ENCODE measurements at regions not wholly inside any gene's neighbourhood (a gene's known extent, or its start where the extent isn't known, plus 50 kb on each side); places are given as distances from the start of the nearest gene placed in this dataset.

DNA sequence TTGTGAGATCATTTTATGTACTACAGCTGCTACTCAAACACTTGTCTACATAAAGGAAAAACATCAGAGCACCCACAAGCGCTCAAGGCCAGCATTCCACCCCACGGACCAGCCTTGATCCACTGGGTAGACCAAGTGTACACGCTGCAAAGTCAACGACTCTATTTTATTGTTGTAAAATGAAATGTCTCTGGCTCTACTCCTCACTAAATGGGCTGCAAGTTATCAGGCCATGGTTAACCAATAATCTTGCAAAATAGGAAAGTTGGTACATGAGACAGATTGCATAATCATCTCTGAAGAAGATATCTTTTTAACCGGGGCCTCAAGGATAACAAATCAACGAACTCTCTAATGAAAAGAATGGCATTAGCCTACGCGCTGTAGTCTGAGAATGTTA is 69.9 kb upstream of the FOXN3 start:
- DNase-seq (no peak), ATAC-seq (ENCODE audit: low read depth in 2 of 2) (no peak)
- Mint-ChIP-seq H3K9me3 (peaks cover 0 to 1% (median 0%) of the 10 kb centered on the region in 7 donors), H3K36me3 (peaks cover 27% of the 10 kb centered on the region), H3K4me3 (no peak overlapping the region), H3K27me3 (no peaks in the 10 kb centered on the region), H3K4me1 (peaks cover 18 to 41% (median 33%) of the 10 kb centered on the region in 4 donors), H3K27ac (peak overlapping the region in 1 of 3 donors; percentile 47)
- peaks cover 18% of the 10 kb centered on the region for H3K36me3 ChIP-seq (ENCODE audit: control insufficient read depth, insufficient read depth, low read length)
- no peaks in the 10 kb centered on the region for H3K27me3 ChIP-seq (ENCODE audit: control insufficient read depth, insufficient read depth, low read length)
- no peak overlapping the region for H3K27ac ChIP-seq (ENCODE audit: insufficient read depth, low read length, poor library complexity, severe bottlenecking)
- no peaks in the 10 kb centered on the region for H3K4me1 ChIP-seq (ENCODE audit: control insufficient read depth, insufficient read depth, low read length, poor library complexity, severe bottlenecking)
- no peak overlapping the region for H3K4me3 ChIP-seq (ENCODE audit: low read depth, low read length)
- no peaks in the 10 kb centered on the region for H3K9me3 ChIP-seq (ENCODE audit: control insufficient read depth in 2 of 2, low read length in 2 of 2)

DNA sequence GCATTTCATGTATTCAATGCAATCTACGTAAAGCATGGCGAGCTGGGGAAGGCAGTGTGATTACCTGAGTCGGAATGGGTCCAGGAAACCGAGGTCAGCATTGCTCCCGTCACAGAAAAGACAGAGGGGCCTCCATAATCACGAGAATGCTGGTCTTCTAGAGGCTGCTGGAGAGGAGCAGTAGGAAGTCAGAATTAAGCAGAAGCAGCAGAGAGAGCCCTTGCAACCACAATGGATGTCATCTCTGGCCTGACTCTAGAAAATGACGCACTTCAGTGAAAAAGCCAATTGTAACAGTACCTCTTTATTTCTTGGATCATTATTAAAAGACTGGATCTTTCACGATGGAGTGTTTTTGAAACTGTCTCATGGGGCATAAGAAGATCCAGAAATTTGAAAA is 69.5 kb upstream of the FOXN3 start:
- Mint-ChIP-seq H3K27me3 (no peaks in the 10 kb centered on the region), H3K36me3 (peaks cover 29% of the 10 kb centered on the region), H3K9me3 (peaks cover 0 to 1% (median 0%) of the 10 kb centered on the region in 7 donors), H3K4me3 (no peak overlapping the region), H3K4me1 (peaks cover 18 to 43% (median 35%) of the 10 kb centered on the region in 4 donors), H3K27ac (peak overlapping the region in 2 of 3 donors; percentile 47 to 88)
- Histone ChIP-seq H3K36me3 (ENCODE audit: control insufficient read depth, insufficient read depth, low read length) (peaks cover 23% of the 10 kb centered on the region), H3K4me3 (ENCODE audit: low read depth, low read length) (no peak overlapping the region), H3K4me1 (ENCODE audit: control insufficient read depth, insufficient read depth, low read length, poor library complexity, severe bottlenecking) (no peaks in the 10 kb centered on the region), H3K27me3 (ENCODE audit: control insufficient read depth, insufficient read depth, low read length) (no peaks in the 10 kb centered on the region), H3K9me3 (ENCODE audit: control insufficient read depth in 2 of 2, low read length in 2 of 2) (no peaks in the 10 kb centered on the region), H3K27ac (ENCODE audit: insufficient read depth, low read length, poor library complexity, severe bottlenecking) (no peak overlapping the region)
- ATAC-seq (ENCODE audit: low read depth in 2 of 2) = no peak
- no peak for DNase-seq

DNA sequence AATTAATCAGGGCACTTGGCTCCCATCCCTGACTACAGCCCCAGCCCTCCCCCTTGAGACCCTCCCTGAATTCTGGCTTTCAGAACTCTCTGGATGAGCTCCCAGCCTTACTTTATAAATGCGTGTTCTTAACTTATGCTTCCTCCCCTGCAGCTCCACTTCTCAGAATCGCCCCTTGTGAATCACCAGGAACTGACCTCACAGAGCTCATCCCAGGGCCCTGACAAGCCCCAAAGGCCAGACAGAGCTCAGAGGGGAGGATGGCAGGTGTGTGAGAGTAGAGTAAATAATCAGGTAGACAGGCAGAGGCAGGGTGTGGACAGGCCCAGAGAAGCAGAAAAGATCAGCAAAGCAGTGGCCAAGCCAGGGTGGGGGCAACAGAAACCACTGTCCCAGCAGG is 68.2 kb upstream of the FOXN3 start:
- peaks cover 14 to 37% (median 34%) of the 10 kb centered on the region in 4 donors for H3K4me1 Mint-ChIP-seq
- H3K9me3 ChIP-seq (ENCODE audit: control insufficient read depth in 2 of 2, low read length in 2 of 2) = no peaks in the 10 kb centered on the region
- H3K4me1 ChIP-seq (ENCODE audit: control insufficient read depth, insufficient read depth, low read length, poor library complexity, severe bottlenecking) = no peaks in the 10 kb centered on the region
- peak overlapping the region in 1 of 3 donors; percentile 2 for H3K27ac Mint-ChIP-seq
- H3K36me3 ChIP-seq (ENCODE audit: control insufficient read depth, insufficient read depth, low read length) = peaks cover 21% of the 10 kb centered on the region
- no peaks in the 10 kb centered on the region for H3K27me3 ChIP-seq (ENCODE audit: control insufficient read depth, insufficient read depth, low read length)
- no peaks in the 10 kb centered on the region for H3K27me3 Mint-ChIP-seq
- H3K9me3 Mint-ChIP-seq = peaks cover 0 to 1% (median 0%) of the 10 kb centered on the region in 7 donors
- H3K4me3 ChIP-seq (ENCODE audit: low read depth, low read length) = no peak overlapping the region
- H3K36me3 Mint-ChIP-seq = peaks cover 33% of the 10 kb centered on the region
- DNase-seq (peak in 1 of 3 donors; percentile 34), ATAC-seq (ENCODE audit: low read depth in 2 of 2) (no peak)
- no peak overlapping the region for H3K4me3 Mint-ChIP-seq
- H3K27ac ChIP-seq (ENCODE audit: insufficient read depth, low read length, poor library complexity, severe bottlenecking) = no peak overlapping the region

DNA sequence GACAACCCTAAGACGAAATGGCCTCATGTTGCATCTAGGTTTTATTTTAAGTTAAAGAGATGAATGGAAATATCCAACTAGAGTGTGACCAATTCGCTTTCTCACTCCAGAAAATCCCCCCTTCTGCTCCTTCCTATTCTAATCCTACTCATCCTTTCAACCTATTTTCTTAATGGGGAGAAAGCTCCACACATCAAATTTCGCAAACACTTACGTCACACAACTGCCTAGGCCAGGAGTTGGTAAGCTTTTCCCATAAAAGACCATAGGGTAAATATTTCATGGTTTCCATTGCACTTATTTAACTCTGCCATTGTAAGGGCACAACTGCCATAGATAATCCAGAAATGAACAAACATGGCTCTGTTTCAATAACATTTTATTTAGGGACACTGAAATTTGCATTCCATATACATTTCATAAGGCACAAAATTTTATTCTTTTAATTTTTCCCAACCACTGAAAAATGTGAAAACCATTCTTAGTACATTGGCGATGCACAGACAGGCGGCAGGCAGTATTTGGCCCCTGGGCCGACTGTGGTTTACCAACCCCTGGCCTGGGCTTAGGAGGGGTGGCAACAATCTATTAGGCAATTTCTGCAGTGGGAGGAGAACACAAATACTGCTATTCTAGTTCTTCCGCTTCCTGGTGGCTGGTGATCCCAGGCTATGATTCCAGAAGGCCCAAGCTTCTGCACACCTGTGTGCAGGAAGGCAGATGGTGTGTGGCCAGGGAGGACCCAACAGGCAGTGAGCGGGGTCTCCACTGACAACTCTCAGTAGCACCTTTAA is 67.2 kb upstream of the FOXN3 start:
- Histone ChIP-seq H3K27me3 (ENCODE audit: control insufficient read depth, insufficient read depth, low read length) (no peaks in the 10 kb centered on the region), H3K36me3 (ENCODE audit: control insufficient read depth, insufficient read depth, low read length) (peaks cover 17% of the 10 kb centered on the region), H3K4me3 (ENCODE audit: low read depth, low read length) (no peak overlapping the region), H3K27ac (ENCODE audit: insufficient read depth, low read length, poor library complexity, severe bottlenecking) (no peak overlapping the region), H3K4me1 (ENCODE audit: control insufficient read depth, insufficient read depth, low read length, poor library complexity, severe bottlenecking) (no peaks in the 10 kb centered on the region), H3K9me3 (ENCODE audit: control insufficient read depth in 2 of 2, low read length in 2 of 2) (no peaks in the 10 kb centered on the region)
- Mint-ChIP-seq H3K9me3 (peaks cover 0 to 1% (median 0%) of the 10 kb centered on the region in 7 donors), H3K27me3 (no peaks in the 10 kb centered on the region), H3K4me1 (peaks cover 21 to 43% (median 36%) of the 10 kb centered on the region in 4 donors), H3K27ac (peak overlapping the region in 1 of 3 donors; percentile 21), H3K4me3 (no peak overlapping the region), H3K36me3 (peaks cover 37% of the 10 kb centered on the region)
- ATAC-seq (ENCODE audit: low read depth in 2 of 2) = no peak
- no peak for DNase-seq

DNA sequence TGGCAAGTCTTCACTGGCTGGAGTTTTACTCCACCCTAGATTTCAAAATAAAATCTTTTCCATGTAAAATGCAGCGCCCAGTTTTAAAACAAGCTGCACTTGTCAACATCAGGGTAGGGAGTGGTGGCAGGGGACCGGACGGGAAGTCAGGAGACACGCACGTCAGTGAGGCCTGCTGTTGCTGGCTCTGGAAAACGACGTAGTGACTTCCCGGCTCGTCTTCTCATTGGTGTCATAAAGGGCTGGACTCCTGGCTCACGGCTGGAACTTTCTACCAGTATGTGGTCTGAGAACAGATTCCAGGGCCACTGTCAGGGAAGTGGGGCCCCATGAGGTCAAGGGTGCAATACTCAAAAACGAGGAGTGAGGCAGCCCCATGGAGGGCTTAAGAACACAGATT is 64.2 kb upstream of the FOXN3 start:
- H3K27ac ChIP-seq (ENCODE audit: insufficient read depth, low read length, poor library complexity, severe bottlenecking) = no peak overlapping the region
- Mint-ChIP-seq H3K9me3 (peaks cover 0 to 1% (median 0%) of the 10 kb centered on the region in 7 donors), H3K36me3 (peaks cover 38% of the 10 kb centered on the region), H3K4me3 (no peak overlapping the region), H3K27me3 (no peaks in the 10 kb centered on the region), H3K27ac (peak overlapping the region in 1 of 3 donors; percentile 32), H3K4me1 (peaks cover 23 to 38% (median 30%) of the 10 kb centered on the region in 4 donors)
- H3K4me1 ChIP-seq (ENCODE audit: control insufficient read depth, insufficient read depth, low read length, poor library complexity, severe bottlenecking) = no peaks in the 10 kb centered on the region
- no peaks in the 10 kb centered on the region for H3K9me3 ChIP-seq (ENCODE audit: control insufficient read depth in 2 of 2, low read length in 2 of 2)
- DNase-seq (no peak), ATAC-seq (ENCODE audit: low read depth in 2 of 2) (no peak)
- H3K27me3 ChIP-seq (ENCODE audit: control insufficient read depth, insufficient read depth, low read length) = no peaks in the 10 kb centered on the region
- no peak overlapping the region for H3K4me3 ChIP-seq (ENCODE audit: low read depth, low read length)
- peaks cover 19% of the 10 kb centered on the region for H3K36me3 ChIP-seq (ENCODE audit: control insufficient read depth, insufficient read depth, low read length)

DNA sequence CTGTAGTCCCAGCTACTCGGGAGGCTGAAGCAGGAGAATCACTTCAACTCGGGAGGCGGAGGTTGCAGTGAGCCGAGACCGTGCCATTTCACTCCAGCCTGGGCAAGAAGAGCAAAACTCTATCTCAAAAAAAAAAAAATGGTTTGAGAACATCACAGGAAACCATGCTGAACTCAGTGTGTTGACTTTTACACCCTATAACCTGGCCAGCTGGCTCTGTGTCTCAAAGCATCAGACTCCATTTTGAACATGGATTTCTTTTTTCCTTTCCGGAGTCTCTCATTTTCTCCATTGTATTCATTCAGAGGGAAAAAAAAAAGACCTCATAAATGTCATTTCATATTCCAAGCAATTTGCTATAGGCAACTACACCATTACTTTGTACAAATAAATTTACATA is 63.2 kb upstream of the FOXN3 start:
- H3K27ac Mint-ChIP-seq = peak overlapping the region in 1 of 3 donors; percentile 56
- no peaks in the 10 kb centered on the region for H3K27me3 Mint-ChIP-seq
- Histone ChIP-seq H3K27me3 (ENCODE audit: control insufficient read depth, insufficient read depth, low read length) (no peaks in the 10 kb centered on the region), H3K4me3 (ENCODE audit: low read depth, low read length) (no peak overlapping the region), H3K27ac (ENCODE audit: insufficient read depth, low read length, poor library complexity, severe bottlenecking) (no peak overlapping the region), H3K9me3 (ENCODE audit: control insufficient read depth in 2 of 2, low read length in 2 of 2) (no peaks in the 10 kb centered on the region), H3K36me3 (ENCODE audit: control insufficient read depth, insufficient read depth, low read length) (peaks cover 14% of the 10 kb centered on the region), H3K4me1 (ENCODE audit: control insufficient read depth, insufficient read depth, low read length, poor library complexity, severe bottlenecking) (no peaks in the 10 kb centered on the region)
- H3K4me1 Mint-ChIP-seq = peaks cover 23 to 36% (median 30%) of the 10 kb centered on the region in 4 donors
- no peak overlapping the region for H3K4me3 Mint-ChIP-seq
- H3K36me3 Mint-ChIP-seq = peaks cover 40% of the 10 kb centered on the region
- H3K9me3 Mint-ChIP-seq = peaks cover 0 to 1% (median 0%) of the 10 kb centered on the region in 7 donors
- DNase-seq (no peak), ATAC-seq (ENCODE audit: low read depth in 2 of 2) (no peak)

DNA sequence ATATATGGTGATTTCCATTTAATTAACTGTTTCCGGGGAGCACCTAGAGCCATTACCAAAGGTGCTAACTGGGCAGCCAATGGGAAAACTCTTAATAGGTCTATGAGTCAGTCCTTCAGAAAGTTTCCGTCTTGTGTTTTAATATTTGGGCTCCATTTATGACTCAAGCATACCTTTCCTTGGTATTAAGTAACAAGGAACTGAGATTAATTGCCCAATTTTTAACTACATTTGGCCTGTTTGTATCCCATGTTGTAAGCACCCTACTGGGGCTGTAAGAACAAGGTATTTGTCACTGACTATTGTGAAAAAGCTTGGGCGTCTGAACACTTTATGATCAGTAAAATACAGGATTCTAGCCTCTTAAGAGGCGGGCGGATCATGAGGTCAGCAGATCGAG is 62.8 kb upstream of the FOXN3 start:
- Histone ChIP-seq H3K36me3 (ENCODE audit: control insufficient read depth, insufficient read depth, low read length) (peaks cover 14% of the 10 kb centered on the region), H3K27ac (ENCODE audit: insufficient read depth, low read length, poor library complexity, severe bottlenecking) (no peak overlapping the region), H3K27me3 (ENCODE audit: control insufficient read depth, insufficient read depth, low read length) (no peaks in the 10 kb centered on the region), H3K4me1 (ENCODE audit: control insufficient read depth, insufficient read depth, low read length, poor library complexity, severe bottlenecking) (no peaks in the 10 kb centered on the region), H3K4me3 (ENCODE audit: low read depth, low read length) (no peak overlapping the region), H3K9me3 (ENCODE audit: control insufficient read depth in 2 of 2, low read length in 2 of 2) (no peaks in the 10 kb centered on the region)
- DNase-seq (no peak), ATAC-seq (ENCODE audit: low read depth in 2 of 2) (no peak)
- no peak overlapping the region for H3K4me3 Mint-ChIP-seq
- peak overlapping the region in 2 of 3 donors; percentile 52 to 56 for H3K27ac Mint-ChIP-seq
- no peaks in the 10 kb centered on the region for H3K27me3 Mint-ChIP-seq
- peaks cover 40% of the 10 kb centered on the region for H3K36me3 Mint-ChIP-seq
- peaks cover 23 to 38% (median 31%) of the 10 kb centered on the region in 4 donors for H3K4me1 Mint-ChIP-seq
- H3K9me3 Mint-ChIP-seq = no peaks in the 10 kb centered on the region

DNA sequence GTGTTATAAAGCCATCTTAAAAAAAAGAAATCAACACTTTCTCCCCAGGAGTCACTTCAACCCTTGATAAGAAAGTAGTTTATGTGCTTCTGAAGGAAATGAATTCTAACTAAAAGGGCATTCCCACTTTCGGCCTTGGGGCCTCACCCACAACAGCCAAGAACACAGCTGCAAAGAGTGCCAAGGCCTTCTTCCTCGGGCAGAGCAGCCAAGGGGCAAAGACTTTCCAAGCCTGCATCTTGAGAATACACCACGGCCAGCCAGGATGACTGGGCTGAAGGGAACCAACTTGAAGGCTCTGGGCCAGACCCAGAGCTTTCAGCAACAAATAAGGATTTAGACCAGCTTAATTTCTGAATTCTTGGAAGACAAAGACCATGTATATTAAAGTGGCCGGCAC is 60.4 kb upstream of the FOXN3 start:
- Mint-ChIP-seq H3K4me3 (no peak overlapping the region), H3K4me1 (peaks cover 15 to 46% (median 29%) of the 10 kb centered on the region in 4 donors), H3K36me3 (peaks cover 39% of the 10 kb centered on the region), H3K27ac (peak overlapping the region in 1 of 3 donors; percentile 77), H3K9me3 (no peaks in the 10 kb centered on the region), H3K27me3 (no peaks in the 10 kb centered on the region)
- H3K36me3 ChIP-seq (ENCODE audit: control insufficient read depth, insufficient read depth, low read length) = peaks cover 11% of the 10 kb centered on the region
- no peaks in the 10 kb centered on the region for H3K4me1 ChIP-seq (ENCODE audit: control insufficient read depth, insufficient read depth, low read length, poor library complexity, severe bottlenecking)
- H3K27ac ChIP-seq (ENCODE audit: insufficient read depth, low read length, poor library complexity, severe bottlenecking) = no peak overlapping the region
- H3K27me3 ChIP-seq (ENCODE audit: control insufficient read depth, insufficient read depth, low read length) = no peaks in the 10 kb centered on the region
- ATAC-seq (ENCODE audit: low read depth in 2 of 2) = no peak
- no peaks in the 10 kb centered on the region for H3K9me3 ChIP-seq (ENCODE audit: control insufficient read depth in 2 of 2, low read length in 2 of 2)
- no peak for DNase-seq
- no peak overlapping the region for H3K4me3 ChIP-seq (ENCODE audit: low read depth, low read length)
